Spinal cord (tissue), 9 donors: ENCODE measurements at regions not wholly inside any gene's neighbourhood (a gene's known extent, or its start where the extent isn't known, plus 50 kb on each side); places are given as distances from the start of the nearest gene placed in this dataset.
A peak's percentile ranks its signal among the peaks of the same experiment; 100 is the strongest.

Source experiments
- DNase-seq, 6 donors: peaks; one replicate each; pipeline versions ENCODE4 v3.0.0 to v3.0.0-alpha.2; 2013 to 2015; ENCODE audit warnings: low spot score in 6 of 6, low read depth in 4 of 6
- H3K27ac ChIP-seq: one replicate; pipeline ENCODE4 v1.5.1; 2013; ENCODE audit warnings: low read depth, low read length, control low read depth
- H3K27me3 ChIP-seq: one replicate; pipeline ENCODE4 v1.6.1; 2013; ENCODE audit warnings: low read length; ENCODE audit not compliant: control insufficient read depth, insufficient read depth
- H3K36me3 ChIP-seq: one replicate; pipeline ENCODE4 v1.6.1; 2013; ENCODE audit warnings: low read length; ENCODE audit not compliant: control insufficient read depth, insufficient read depth
- H3K4me1 ChIP-seq: one replicate; pipeline ENCODE4 v1.6.1; 2013; ENCODE audit warnings: low read length; ENCODE audit not compliant: control insufficient read depth, insufficient read depth
- H3K4me3 ChIP-seq: one replicate; pipeline ENCODE4 v1.5.1; 2013; ENCODE audit warnings: low read depth, low read length, control low read depth
- H3K9me3 ChIP-seq: one replicate; pipeline ENCODE4 v1.6.1; 2013; ENCODE audit warnings: low read length; ENCODE audit not compliant: control insufficient read depth, insufficient read depth
- WGBS: methylation state at CpG from one replicate; pipeline ENCODE4 v1.1.5; 2013; ENCODE audit warnings: missing lambda C conversion rate; ENCODE audit not compliant: insufficient coverage; 5-methylcytosine and 5-hydroxymethylcytosine counted together
- donor health status: healthy.

- H3K36me3 ChIP-seq: no peaks in the 10 kb centered on the region
- H3K27ac ChIP-seq: no peak overlapping the region
- no peak overlapping the region for H3K4me3 ChIP-seq
- H3K9me3 ChIP-seq: no peaks in the 10 kb centered on the region
- no peaks in the 10 kb centered on the region for H3K4me1 ChIP-seq
- no peaks in the 10 kb centered on the region for H3K27me3 ChIP-seq
- DNase-seq: no peak
- WGBS: no CpG with 5 or more reads among the region's 1 CpG
These were observed 233.1 kb downstream of the CSNK2A3 start for GRCh38 chr11:11119917-11120316.

GRCh38 chr11:11117730-11118129 is 235.3 kb downstream of the CSNK2A3 start:
- no peak overlapping the region for H3K27ac ChIP-seq
- no peaks in the 10 kb centered on the region for H3K4me1 ChIP-seq
- peaks cover 3% of the 10 kb centered on the region for H3K9me3 ChIP-seq
- H3K4me3 ChIP-seq: no peak overlapping the region
- no peaks in the 10 kb centered on the region for H3K36me3 ChIP-seq
- DNase-seq: no peak
- 86% methylated on average over 1 of the region's 3 CpGs for WGBS
- no peaks in the 10 kb centered on the region for H3K27me3 ChIP-seq

DNA sequence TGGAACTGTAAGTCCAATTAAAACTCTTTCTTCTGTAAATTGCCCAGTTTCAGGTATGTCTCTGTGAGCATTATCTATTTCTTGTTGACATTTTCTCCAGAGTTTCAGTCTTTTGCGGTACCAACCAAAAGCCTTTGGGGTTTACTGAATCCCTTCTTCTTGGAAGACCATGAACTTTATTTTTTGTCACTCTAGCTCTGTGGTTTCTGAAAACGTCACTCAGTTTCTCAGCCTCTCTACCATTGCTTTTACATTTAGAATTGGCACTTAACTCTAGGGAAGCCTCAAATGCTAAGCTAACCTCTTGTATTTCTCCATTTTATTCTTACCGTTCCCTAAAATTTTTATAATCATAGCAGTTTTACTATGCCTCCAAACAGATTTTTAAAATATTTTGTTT is 237.6 kb downstream of the CSNK2A3 start:
- DNase-seq: no peak
- H3K4me1 ChIP-seq: no peaks in the 10 kb centered on the region
- H3K27ac ChIP-seq: no peak overlapping the region
- H3K9me3 ChIP-seq: peaks cover 3% of the 10 kb centered on the region
- no peaks in the 10 kb centered on the region for H3K27me3 ChIP-seq
- 100% methylated on average over 2 of the region's 3 CpGs for WGBS
- no peaks in the 10 kb centered on the region for H3K36me3 ChIP-seq
- no peak overlapping the region for H3K4me3 ChIP-seq

DNA sequence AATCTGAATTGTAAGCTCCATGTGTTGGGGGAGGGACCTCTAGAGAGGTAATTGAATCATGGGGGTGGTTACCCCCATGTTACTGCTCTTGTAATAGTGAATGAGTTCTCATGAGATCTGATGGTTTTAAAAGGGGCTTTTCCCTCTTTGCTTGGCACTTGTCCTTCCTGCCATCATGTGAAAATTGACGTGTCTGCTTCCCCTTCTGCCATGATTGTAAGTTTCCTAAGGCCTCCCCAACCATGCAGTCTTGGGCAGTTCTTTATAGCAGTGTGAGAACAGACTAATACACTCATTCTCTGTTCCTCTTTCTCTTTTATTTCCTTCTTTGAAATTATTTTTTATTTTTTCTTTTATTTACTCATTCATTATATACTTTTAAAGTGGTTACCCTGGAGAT is 239.4 kb downstream of the CSNK2A3 start:
- Histone ChIP-seq H3K27ac (no peak overlapping the region), H3K36me3 (no peaks in the 10 kb centered on the region), H3K4me1 (no peaks in the 10 kb centered on the region), H3K4me3 (no peak overlapping the region), H3K9me3 (peaks cover 3% of the 10 kb centered on the region), H3K27me3 (no peaks in the 10 kb centered on the region)
- DNase-seq: no peak
- WGBS: 83% methylated on average over 1 of the region's 1 CpG

DNA sequence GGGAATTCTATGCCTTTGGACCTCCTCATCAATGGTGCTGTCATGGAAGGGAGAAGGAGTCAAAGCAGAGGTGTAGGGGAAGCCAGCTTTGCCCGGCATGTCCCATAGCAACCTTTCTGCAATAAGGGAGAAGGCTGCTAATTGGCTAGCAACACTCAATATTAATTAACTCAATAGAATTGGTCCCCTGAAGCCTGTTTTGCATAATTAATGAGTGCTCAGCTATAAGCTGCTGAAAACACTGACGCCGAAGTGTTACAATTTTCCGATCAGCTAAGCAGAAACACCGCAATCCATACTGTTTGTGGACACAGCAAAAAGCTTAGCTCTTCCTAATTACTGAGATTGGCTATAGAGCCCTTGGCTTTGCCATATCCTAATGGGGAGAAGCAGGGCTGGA is 245.0 kb downstream of the CSNK2A3 start:
- H3K4me3 ChIP-seq: no peak overlapping the region
- 49% methylated on average over 4 of the region's 5 CpGs for WGBS
- no peaks in the 10 kb centered on the region for H3K9me3 ChIP-seq
- H3K27ac ChIP-seq: no peak overlapping the region
- H3K27me3 ChIP-seq: no peaks in the 10 kb centered on the region
- H3K4me1 ChIP-seq: no peaks in the 10 kb centered on the region
- peak in 4 of 6 donors; percentile 26 to 95 (median 29) for DNase-seq
- H3K36me3 ChIP-seq: no peaks in the 10 kb centered on the region

DNA sequence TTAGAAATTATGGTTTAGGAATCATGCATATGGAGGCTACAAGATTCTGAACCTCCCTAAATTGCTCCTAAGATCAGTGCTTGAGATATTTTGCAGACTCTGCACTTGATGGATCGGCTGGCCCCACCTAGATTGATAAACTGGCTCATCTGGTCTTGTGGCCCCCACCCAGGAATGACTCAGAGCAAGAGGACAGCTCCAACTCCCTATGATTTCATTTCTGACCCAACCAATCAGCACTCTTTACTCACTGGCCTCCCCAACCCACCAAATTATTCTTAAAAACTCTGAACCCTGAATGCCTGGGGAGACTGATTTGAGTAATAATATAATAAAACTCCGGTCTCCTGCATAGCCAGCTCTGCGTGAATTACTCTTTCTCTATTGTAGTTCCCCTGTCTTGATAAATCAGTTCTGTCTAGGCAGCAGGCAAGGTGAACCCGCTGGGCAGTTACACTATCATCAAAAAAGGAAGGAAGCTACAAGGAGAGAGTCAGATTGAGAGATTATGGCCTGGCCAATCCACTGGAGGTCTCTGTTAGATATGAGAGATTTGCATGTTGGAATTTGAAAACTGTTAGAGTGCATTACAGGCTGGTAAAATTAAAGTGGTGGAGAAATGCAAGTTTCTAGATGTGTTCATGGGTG is 245.8 kb downstream of the CSNK2A3 start:
- peak in 1 of 6 donors; percentile 56 for DNase-seq
- Histone ChIP-seq H3K4me3 (no peak overlapping the region), H3K27me3 (no peaks in the 10 kb centered on the region), H3K4me1 (no peaks in the 10 kb centered on the region), H3K9me3 (no peaks in the 10 kb centered on the region), H3K36me3 (no peaks in the 10 kb centered on the region), H3K27ac (no peak overlapping the region)
- WGBS: 68% methylated on average over 2 of the region's 4 CpGs

DNA sequence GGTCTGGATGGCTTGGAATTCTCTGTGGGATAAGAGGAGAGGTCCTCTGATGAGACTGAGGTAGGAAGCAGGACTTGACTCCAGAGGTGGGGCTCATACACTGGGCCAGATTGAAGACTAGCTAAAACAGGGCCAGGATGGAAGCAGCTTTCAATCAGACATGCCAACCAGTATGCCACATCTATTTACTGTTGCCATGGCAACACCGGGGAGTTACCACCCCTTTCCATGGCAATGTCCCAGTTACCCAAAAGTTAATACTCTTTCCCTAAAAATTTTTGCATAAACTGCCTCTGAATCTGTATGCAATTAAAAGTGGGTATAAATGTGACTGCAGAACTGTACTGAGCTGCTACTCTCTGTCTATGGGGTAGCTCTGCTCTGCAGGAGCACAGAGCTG is 247.5 kb upstream of the ZBED5 start:
- H3K27ac ChIP-seq: no peak overlapping the region
- no peaks in the 10 kb centered on the region for H3K4me1 ChIP-seq
- WGBS: no CpG with 5 or more reads among the region's 1 CpG
- H3K9me3 ChIP-seq: no peaks in the 10 kb centered on the region
- no peak overlapping the region for H3K4me3 ChIP-seq
- H3K27me3 ChIP-seq: no peaks in the 10 kb centered on the region
- peak in 2 of 6 donors; percentile 34 to 44 for DNase-seq
- H3K36me3 ChIP-seq: no peaks in the 10 kb centered on the region

GRCh38 chr11:11095831-11096723 is 238.2 kb upstream of the ZBED5 start:
- no peak for DNase-seq
- 40% methylated on average over 1 of the region's 3 CpGs for WGBS

GRCh38 chr11:11090495-11090894 is 232.6 kb upstream of the ZBED5 start:
- H3K9me3 ChIP-seq: no peaks in the 10 kb centered on the region
- WGBS: no CpG with 5 or more reads among the region's 1 CpG

More at GRCh38 chr11:11095831-11096723, 238.2 kb upstream of the ZBED5 start:
- no peaks in the 10 kb centered on the region for H3K36me3 ChIP-seq
- no peak overlapping the region for H3K4me3 ChIP-seq
- H3K27ac ChIP-seq: no peak overlapping the region
- no peaks in the 10 kb centered on the region for H3K27me3 ChIP-seq
- no peaks in the 10 kb centered on the region for H3K9me3 ChIP-seq
- no peaks in the 10 kb centered on the region for H3K4me1 ChIP-seq

GRCh38 chr11:11089805-11090204 is 232.0 kb upstream of the ZBED5 start:
- H3K9me3 ChIP-seq: no peaks in the 10 kb centered on the region
- no peaks in the 10 kb centered on the region for H3K36me3 ChIP-seq
- no peak overlapping the region for H3K27ac ChIP-seq
- WGBS: 85% methylated on average over 4 of the region's 4 CpGs
- H3K4me1 ChIP-seq: no peaks in the 10 kb centered on the region
- H3K4me3 ChIP-seq: no peak overlapping the region
- DNase-seq: peak in 1 of 6 donors; percentile 26
- H3K27me3 ChIP-seq: no peaks in the 10 kb centered on the region

More at GRCh38 chr11:11090495-11090894, 232.6 kb upstream of the ZBED5 start:
- no peaks in the 10 kb centered on the region for H3K4me1 ChIP-seq
- no peaks in the 10 kb centered on the region for H3K36me3 ChIP-seq
- H3K27ac ChIP-seq: no peak overlapping the region
- DNase-seq: no peak
- no peak overlapping the region for H3K4me3 ChIP-seq
- no peaks in the 10 kb centered on the region for H3K27me3 ChIP-seq
